HG03342 (cell line): ENCODE measurements at regions not wholly inside any gene's neighbourhood (a gene's known extent, or its start where the extent isn't known, plus 50 kb on each side); places are given as distances from the start of the nearest gene placed in this dataset.
"Not testable (repeated sequence)": the region's sequence is repeated elsewhere in the genome, so short reads cannot be mapped to it uniquely, and the experiment has no call there.

Experiments used
- ATAC-seq: cut with Tn5 transposase; IDR thresholded peaks from one replicate; pipeline ENCODE4 v1.9.1; 2021; ENCODE audit warnings: mild to moderate bottlenecking, moderate library complexity; ENCODE audit not compliant: unreplicated experiment

GRCh38 chr10:9848278-9848677 lies 1169.4 kb upstream of the CELF2 start:
- ATAC-seq = no peak

GRCh38 chr10:9848981-9849380 lies 1168.7 kb upstream of the CELF2 start:
- no peak for ATAC-seq

GRCh38 chr10:9850415-9850814 lies 1167.3 kb upstream of the CELF2 start:
- ATAC-seq = no peak

GRCh38 chr10:9851808-9852207 lies 1165.9 kb upstream of the CELF2 start:
- ATAC-seq = no peak

GRCh38 chr10:9853405-9854355 lies 1164.0 kb upstream of the CELF2 start:
- ATAC-seq = no peak

- ATAC-seq = not testable (repeated sequence)
Measured at GRCh38 chr10:9855451-9855850, 1162.2 kb upstream of the CELF2 start.

- ATAC-seq = no peak
Measured at GRCh38 chr10:9858816-9859215, 1158.9 kb upstream of the CELF2 start.

GRCh38 chr10:9860045-9860444 lies 1157.6 kb upstream of the CELF2 start:
- no peak for ATAC-seq

GRCh38 chr10:9863559-9864121 lies 1154.0 kb upstream of the CELF2 start:
- ATAC-seq = no peak

- ATAC-seq = no peak
Measured at GRCh38 chr10:9868499-9868898, 1149.2 kb upstream of the CELF2 start.

GRCh38 chr10:9869205-9869604 lies 1148.5 kb upstream of the CELF2 start:
- no peak for ATAC-seq

- ATAC-seq = no peak
Measured at GRCh38 chr10:9869606-9870176, 1148.0 kb upstream of the CELF2 start.

GRCh38 chr10:9875353-9875752 lies 1142.3 kb upstream of the CELF2 start:
- no peak for ATAC-seq

- no peak for ATAC-seq
Measured at GRCh38 chr10:9877978-9878377, 1139.7 kb upstream of the CELF2 start.

GRCh38 chr10:9878383-9878782 lies 1139.3 kb upstream of the CELF2 start:
- ATAC-seq = no peak

GRCh38 chr10:9885761-9886160 lies 1131.9 kb upstream of the CELF2 start:
- no peak for ATAC-seq

GRCh38 chr10:9886772-9887171 lies 1130.9 kb upstream of the CELF2 start:
- no peak for ATAC-seq

GRCh38 chr10:9895453-9895852 lies 1122.2 kb upstream of the CELF2 start:
- no peak for ATAC-seq

- no peak for ATAC-seq
Measured at GRCh38 chr10:9895981-9896380, 1121.7 kb upstream of the CELF2 start.

GRCh38 chr10:9898633-9899395 lies 1118.9 kb upstream of the CELF2 start:
- no peak for ATAC-seq

- no peak for ATAC-seq
Measured at GRCh38 chr10:9900751-9901150, 1116.9 kb upstream of the CELF2 start.
